Nephron progenitor cell (in vitro differentiated cells): ENCODE measurements at regions not wholly inside any gene's neighbourhood (a gene's known extent, or its start where the extent isn't known, plus 50 kb on each side); places are given as distances from the start of the nearest gene placed in this dataset.
A peak's percentile ranks its signal among the peaks of the same experiment; 100 is the strongest.

Experiments used
- DNase-seq: peaks from one replicate; pipeline ENCODE4 v3.0.0; 2021
- H3K27ac Mint-ChIP-seq: 2 replicates; pipeline ENCODE4 v1.8.0; 2021; ENCODE audit warnings: mild to moderate bottlenecking, moderate library complexity, mixed read lengths
- H3K27me3 Mint-ChIP-seq: 2 replicates; pipeline ENCODE4 v1.8.0; 2021; ENCODE audit warnings: mild to moderate bottlenecking, low read depth, mixed read lengths; ENCODE audit not compliant: poor library complexity
- H3K36me3 Mint-ChIP-seq: 2 replicates; pipeline ENCODE4 v1.8.0; 2021; ENCODE audit warnings: low read depth, mixed read lengths
- H3K4me1 Mint-ChIP-seq: 2 replicates; pipeline ENCODE4 v1.8.0; 2021; ENCODE audit warnings: mixed read lengths
- H3K4me3 Mint-ChIP-seq: 2 replicates; pipeline ENCODE4 v1.8.0; 2021; ENCODE audit warnings: mild to moderate bottlenecking, moderate library complexity, mixed read lengths
- H3K9me3 Mint-ChIP-seq: 2 replicates; pipeline ENCODE4 v1.8.0; 2021; ENCODE audit warnings: mild to moderate bottlenecking, moderate library complexity, mixed read lengths
- TF ChIP-seq, protein P1 (sequence below): fragments of 200-600 bp; sonication (generic); IDR thresholded peaks from 2 replicates; pipeline ENCODE4 v1.5.0; 2021; ENCODE audit warnings: antibody characterized with exemption

DNA sequence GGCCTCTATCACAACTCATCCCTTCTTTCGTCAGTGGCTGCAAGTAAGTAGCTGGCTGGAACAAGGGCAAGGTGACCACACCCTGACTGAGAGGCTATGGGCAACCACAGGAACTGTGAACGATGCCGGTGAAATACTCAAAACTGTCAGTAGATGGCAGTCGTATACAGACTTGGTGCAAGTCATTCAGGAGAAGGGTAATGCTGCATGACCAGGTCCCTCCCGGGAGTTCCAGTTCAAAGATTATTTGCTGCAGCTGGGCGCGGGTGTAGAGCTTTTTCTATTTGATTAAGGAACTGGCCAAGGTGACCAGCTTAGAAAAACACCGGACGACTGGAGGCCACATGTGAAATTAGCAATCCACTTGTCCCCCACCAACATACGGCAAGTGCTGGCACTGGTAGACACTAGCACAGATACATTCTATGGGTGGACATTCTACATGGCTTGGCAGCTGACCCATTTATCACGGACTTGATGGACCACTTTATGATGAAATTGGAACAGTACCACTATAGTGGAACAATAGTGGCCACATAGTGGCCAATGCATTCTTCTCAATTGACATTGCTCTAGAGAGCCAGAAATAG is 726.6 kb downstream of the TRAM1L1 start:
- Mint-ChIP-seq H3K27ac (no peak overlapping the region), H3K9me3 (no peaks in the 10 kb centered on the region), H3K4me3 (no peak overlapping the region), H3K36me3 (no peaks in the 10 kb centered on the region), H3K27me3 (no peaks in the 10 kb centered on the region), H3K4me1 (no peaks in the 10 kb centered on the region)
- DNase-seq, result peak; percentile 70
- TF ChIP-seq, protein P1, sequence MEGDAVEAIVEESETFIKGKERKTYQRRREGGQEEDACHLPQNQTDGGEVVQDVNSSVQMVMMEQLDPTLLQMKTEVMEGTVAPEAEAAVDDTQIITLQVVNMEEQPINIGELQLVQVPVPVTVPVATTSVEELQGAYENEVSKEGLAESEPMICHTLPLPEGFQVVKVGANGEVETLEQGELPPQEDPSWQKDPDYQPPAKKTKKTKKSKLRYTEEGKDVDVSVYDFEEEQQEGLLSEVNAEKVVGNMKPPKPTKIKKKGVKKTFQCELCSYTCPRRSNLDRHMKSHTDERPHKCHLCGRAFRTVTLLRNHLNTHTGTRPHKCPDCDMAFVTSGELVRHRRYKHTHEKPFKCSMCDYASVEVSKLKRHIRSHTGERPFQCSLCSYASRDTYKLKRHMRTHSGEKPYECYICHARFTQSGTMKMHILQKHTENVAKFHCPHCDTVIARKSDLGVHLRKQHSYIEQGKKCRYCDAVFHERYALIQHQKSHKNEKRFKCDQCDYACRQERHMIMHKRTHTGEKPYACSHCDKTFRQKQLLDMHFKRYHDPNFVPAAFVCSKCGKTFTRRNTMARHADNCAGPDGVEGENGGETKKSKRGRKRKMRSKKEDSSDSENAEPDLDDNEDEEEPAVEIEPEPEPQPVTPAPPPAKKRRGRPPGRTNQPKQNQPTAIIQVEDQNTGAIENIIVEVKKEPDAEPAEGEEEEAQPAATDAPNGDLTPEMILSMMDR, result peak; percentile 65

DNA sequence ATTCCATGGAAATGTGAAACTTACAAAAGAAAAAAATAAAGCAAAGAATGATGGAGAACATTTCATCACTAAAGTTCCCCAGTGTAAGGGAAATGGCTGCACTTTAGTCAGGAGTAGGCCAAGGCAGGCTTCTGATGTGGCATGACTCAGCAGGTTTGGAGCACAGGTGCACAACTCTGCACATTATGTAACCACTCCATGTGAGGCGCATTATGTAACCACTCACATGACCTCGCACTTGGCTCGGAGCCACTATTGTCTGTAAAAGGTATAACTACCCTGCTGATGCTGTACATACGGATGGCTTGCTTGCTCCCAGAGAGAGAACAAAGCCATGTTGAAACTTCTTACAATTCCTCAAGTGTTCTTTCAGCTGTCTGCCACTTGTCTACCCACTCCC is 727.6 kb downstream of the TRAM1L1 start:
- TF ChIP-seq, protein P1, result no peak
- Mint-ChIP-seq H3K27ac (no peak overlapping the region), H3K4me1 (no peaks in the 10 kb centered on the region), H3K9me3 (no peaks in the 10 kb centered on the region), H3K27me3 (no peaks in the 10 kb centered on the region), H3K36me3 (no peaks in the 10 kb centered on the region), H3K4me3 (no peak overlapping the region)
- no peak for DNase-seq

DNA sequence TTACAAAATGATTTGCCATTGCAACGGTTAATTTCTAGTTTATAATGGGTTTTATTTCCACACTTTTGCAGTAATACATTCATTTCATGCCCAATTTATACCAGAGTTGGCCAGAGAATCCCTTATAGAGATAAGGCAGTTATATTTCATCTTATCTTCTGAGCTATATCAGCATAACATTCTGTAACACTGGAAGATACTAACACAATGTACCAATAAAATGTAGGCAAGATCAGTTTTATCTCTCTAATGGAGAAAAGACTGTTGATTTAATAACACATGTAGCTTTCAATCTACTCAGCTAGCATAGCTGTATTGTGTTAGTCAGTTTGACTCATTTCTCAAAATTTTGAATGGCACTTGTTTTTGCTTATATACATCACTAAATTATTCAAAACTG is 738.6 kb downstream of the TRAM1L1 start:
- H3K27me3 Mint-ChIP-seq, result no peaks in the 10 kb centered on the region
- TF ChIP-seq, protein P1, result no peak
- DNase-seq, result no peak
- no peak overlapping the region for H3K4me3 Mint-ChIP-seq
- no peaks in the 10 kb centered on the region for H3K36me3 Mint-ChIP-seq
- H3K4me1 Mint-ChIP-seq, result no peaks in the 10 kb centered on the region
- no peak overlapping the region for H3K27ac Mint-ChIP-seq
- no peaks in the 10 kb centered on the region for H3K9me3 Mint-ChIP-seq

DNA sequence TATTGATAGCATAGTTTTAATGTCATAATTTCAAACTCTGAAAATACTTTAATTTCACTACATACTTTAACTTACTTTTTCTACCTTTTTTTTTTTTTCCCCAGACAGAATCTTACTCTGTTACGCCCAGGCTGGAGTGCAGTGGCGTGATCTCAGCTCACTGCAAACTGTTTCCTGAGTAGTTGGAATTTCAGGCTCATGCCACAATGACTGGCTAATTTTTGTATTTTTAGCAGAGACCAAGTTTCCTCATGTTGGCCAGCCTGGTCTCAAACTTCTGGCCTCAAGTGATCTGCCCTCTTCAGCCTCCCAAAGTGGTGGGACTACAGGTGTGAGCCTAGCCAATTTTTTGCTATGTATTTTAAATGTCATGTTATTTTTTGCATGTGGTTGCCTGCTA is 741.6 kb downstream of the TRAM1L1 start:
- no peaks in the 10 kb centered on the region for H3K4me1 Mint-ChIP-seq
- peak overlapping the region; percentile 47 for H3K27ac Mint-ChIP-seq
- H3K36me3 Mint-ChIP-seq, result no peaks in the 10 kb centered on the region
- no peak for DNase-seq
- no peak overlapping the region for H3K4me3 Mint-ChIP-seq
- H3K9me3 Mint-ChIP-seq, result no peaks in the 10 kb centered on the region
- H3K27me3 Mint-ChIP-seq, result no peaks in the 10 kb centered on the region
- TF ChIP-seq, protein P1, result no peak

DNA sequence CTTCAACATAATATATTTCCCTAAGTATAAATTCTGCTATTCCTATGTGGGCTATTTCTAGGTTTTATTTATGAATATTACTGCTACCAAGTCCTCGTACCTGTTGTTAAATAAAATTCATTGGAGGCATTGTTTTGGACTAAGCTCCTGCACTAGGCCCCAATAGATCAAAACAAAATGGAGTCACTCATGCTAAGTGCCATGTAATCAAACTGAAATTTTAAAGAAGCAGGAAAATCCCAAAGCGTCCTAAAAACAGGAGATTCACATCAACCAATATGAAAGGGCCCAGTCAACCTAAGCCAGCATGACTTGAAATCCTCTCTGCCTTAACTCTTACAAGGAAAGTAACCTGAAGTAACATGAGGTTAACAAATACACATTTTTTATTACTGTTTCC is 743.2 kb downstream of the TRAM1L1 start:
- Mint-ChIP-seq H3K4me1 (no peaks in the 10 kb centered on the region), H3K9me3 (no peaks in the 10 kb centered on the region), H3K27ac (no peak overlapping the region), H3K4me3 (no peak overlapping the region), H3K36me3 (no peaks in the 10 kb centered on the region), H3K27me3 (no peaks in the 10 kb centered on the region)
- TF ChIP-seq, protein P1, result no peak
- no peak for DNase-seq

DNA sequence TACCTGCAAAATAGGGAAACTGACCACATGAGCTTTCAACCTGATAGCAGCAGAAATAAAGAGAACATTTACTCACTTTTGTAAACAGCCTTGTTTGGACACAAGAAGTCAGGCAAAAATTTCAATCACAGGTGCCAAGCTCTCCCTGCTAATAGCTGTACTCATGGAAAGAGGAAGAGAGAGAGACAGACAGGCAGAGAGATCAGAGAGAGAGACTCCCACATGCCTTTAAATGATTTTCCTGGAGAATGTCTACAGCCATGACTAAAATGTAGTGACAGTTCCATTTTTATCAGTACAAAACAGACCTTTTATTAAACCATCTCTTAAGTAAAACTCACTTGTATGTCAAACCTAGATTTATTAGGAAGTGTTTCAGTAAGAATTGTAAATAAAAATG is 752.9 kb downstream of the TRAM1L1 start:
- Mint-ChIP-seq H3K27me3 (no peaks in the 10 kb centered on the region), H3K9me3 (no peaks in the 10 kb centered on the region), H3K27ac (no peak overlapping the region), H3K36me3 (no peaks in the 10 kb centered on the region), H3K4me3 (no peak overlapping the region), H3K4me1 (no peaks in the 10 kb centered on the region)
- DNase-seq, result no peak
- TF ChIP-seq, protein P1, result no peak
